ENCODE measurements at regions not wholly inside any gene's neighbourhood (a gene's known extent, or its start where the extent isn't known, plus 50 kb on each side); places are given as distances from the start of the nearest gene placed in this dataset.

DNA sequence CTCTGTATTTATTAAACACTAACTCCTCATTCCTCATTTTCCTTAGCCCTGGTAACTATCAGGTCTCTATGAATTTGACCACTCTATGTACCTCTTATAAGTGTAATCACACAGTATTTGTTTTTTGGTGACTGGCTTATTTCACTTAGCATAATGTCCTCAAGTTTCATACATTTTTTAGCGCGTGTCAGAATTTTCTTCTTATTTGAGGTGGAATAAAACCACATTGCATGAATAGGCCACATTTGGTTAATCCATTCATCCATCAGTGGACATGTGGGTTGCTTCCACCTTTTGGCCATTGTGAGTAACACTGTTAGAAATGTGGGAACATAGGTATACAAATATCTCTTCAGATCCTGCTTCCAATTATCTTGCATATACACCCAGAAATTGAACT, 341.2 kb upstream of the BOD1L1 start:
- H3K36me3 ChIP-seq: no peaks in the 10 kb centered on the region
- TF ChIP-seq POLR2A (IDR thresholded peaks at IDR 0.05) (no peak), POLR2AphosphoS5 (IDR thresholded peaks at IDR 0.05; ENCODE audit: insufficient read depth in 1 of 2, low read depth in 1 of 2) (no peak)
- TF ChIP-seq, protein P1, sequence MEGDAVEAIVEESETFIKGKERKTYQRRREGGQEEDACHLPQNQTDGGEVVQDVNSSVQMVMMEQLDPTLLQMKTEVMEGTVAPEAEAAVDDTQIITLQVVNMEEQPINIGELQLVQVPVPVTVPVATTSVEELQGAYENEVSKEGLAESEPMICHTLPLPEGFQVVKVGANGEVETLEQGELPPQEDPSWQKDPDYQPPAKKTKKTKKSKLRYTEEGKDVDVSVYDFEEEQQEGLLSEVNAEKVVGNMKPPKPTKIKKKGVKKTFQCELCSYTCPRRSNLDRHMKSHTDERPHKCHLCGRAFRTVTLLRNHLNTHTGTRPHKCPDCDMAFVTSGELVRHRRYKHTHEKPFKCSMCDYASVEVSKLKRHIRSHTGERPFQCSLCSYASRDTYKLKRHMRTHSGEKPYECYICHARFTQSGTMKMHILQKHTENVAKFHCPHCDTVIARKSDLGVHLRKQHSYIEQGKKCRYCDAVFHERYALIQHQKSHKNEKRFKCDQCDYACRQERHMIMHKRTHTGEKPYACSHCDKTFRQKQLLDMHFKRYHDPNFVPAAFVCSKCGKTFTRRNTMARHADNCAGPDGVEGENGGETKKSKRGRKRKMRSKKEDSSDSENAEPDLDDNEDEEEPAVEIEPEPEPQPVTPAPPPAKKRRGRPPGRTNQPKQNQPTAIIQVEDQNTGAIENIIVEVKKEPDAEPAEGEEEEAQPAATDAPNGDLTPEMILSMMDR (IDR thresholded peaks at IDR 0.05): no peak
- H3K4me3 ChIP-seq: no peak overlapping the region
- no peaks in the 10 kb centered on the region for H3K27me3 ChIP-seq
- H3K27ac ChIP-seq: no peak overlapping the region
- intact Hi-C loops (cut with DNase I): no loop called here
- H3K9me3 ChIP-seq: no peaks in the 10 kb centered on the region
- DNase-seq (ENCODE audit: extremely low spot score in 2 of 2): no peak
- H3K4me1 ChIP-seq: no peaks in the 10 kb centered on the region

DNA sequence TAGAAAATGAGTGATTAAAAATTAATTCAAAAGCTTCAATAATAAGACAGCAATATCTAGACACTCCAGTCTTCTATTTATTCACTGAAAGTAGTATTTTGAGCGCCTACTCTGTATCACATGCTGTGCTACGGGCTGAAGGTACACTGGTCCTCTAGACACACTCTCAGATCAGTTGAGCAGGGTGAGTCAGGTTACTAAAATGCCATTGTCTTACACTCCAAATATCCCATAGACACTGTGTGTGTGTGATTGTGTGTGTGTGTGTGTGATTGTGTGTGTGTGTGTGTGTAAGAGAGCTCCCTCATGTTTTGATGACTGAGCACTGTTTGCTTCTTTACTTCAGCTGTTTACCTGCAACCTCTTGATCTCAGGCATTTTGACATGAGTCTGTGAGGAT, 342.8 kb upstream of the BOD1L1 start:
- H3K9me3 ChIP-seq: no peaks in the 10 kb centered on the region
- TF ChIP-seq POLR2A (IDR thresholded peaks at IDR 0.05) (no peak), POLR2AphosphoS5 (IDR thresholded peaks at IDR 0.05; ENCODE audit: insufficient read depth in 1 of 2, low read depth in 1 of 2) (no peak)
- TF ChIP-seq, protein P1 (IDR thresholded peaks at IDR 0.05): no peak
- no peak for DNase-seq (ENCODE audit: extremely low spot score in 2 of 2)
- H3K36me3 ChIP-seq: no peaks in the 10 kb centered on the region
- H3K27me3 ChIP-seq: no peaks in the 10 kb centered on the region
- no peak overlapping the region for H3K4me3 ChIP-seq
- H3K4me1 ChIP-seq: no peaks in the 10 kb centered on the region
- intact Hi-C loops (cut with DNase I): no loop called here
- no peak overlapping the region for H3K27ac ChIP-seq

DNA sequence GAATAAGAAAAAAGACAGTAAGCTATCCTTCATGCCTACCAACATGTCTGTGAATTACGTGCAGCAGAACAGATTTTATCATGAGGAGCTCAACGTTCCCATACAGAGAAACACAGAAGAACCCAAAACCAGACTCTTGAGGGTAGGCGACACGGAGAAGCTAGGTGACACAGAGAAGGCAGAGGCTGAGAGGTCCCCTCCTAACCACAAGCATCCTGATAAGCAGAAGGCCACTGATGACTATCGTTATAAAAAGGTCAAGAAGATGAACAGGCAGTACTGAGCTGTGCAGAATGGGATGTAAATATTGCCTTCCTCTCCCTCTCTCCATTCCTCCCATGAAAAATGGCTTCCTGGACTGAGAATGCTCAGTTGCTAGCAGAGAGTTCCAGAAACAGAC, 350.2 kb upstream of the BOD1L1 start:
- no peaks in the 10 kb centered on the region for H3K9me3 ChIP-seq
- H3K27me3 ChIP-seq: no peaks in the 10 kb centered on the region
- no peak for DNase-seq (ENCODE audit: extremely low spot score in 2 of 2)
- H3K4me3 ChIP-seq: no peak overlapping the region
- H3K27ac ChIP-seq: no peak overlapping the region
- intact Hi-C loops (cut with DNase I): no loop called here
- no peaks in the 10 kb centered on the region for H3K4me1 ChIP-seq
- no peak for TF ChIP-seq POLR2A (IDR thresholded peaks at IDR 0.05)
- no peaks in the 10 kb centered on the region for H3K36me3 ChIP-seq

DNA sequence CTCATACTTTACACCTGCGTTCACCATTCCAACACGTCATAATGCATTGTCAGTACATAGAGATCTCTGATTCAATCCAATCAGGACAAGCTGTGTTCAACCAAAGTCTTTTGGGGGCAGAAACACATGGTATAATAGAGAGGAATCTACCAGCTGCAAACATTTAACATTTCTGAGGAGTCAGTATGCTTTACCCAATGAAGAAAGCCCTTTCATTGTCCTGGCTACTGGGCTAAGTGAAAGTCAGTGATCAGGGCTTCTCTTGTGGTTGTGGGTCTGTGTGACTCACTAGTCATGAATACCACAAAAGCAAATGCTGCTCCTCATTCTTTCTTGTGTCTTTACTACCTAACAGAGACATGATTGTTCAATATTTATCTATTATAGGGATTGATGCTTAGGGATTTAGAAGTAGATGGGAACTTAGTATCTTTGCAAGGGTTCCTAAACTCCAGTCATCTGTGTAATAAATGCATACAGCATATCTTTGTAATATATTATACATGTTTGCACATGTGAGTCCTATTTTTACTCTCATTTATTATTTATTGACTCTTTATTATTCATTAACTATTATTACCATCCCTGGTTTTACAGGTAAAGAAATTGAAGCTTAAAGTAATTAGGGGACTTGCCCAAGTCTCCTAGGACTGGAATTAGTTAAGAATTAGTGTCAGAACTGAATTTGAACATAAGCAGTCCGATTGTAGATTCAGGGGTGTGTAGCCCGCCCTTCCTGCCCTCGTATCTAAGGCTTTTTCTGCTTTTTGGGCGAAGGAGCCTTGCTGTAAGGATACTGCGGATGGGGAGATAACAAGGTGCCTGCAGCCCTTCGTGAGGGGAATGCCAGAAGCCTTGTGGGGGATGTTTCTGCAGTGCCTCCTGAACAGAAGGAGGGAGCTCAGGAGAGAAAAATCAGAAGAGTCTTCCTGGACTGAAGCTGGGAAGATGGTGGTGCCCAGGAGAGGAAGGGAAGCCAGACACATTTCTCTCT, 353.1 kb upstream of the BOD1L1 start:
- intact Hi-C loops (cut with DNase I): no loop called here
- Histone ChIP-seq H3K36me3 (no peaks in the 10 kb centered on the region), H3K27me3 (no peaks in the 10 kb centered on the region), H3K4me1 (no peaks in the 10 kb centered on the region), H3K27ac (no peak overlapping the region), H3K4me3 (no peak overlapping the region), H3K9me3 (no peaks in the 10 kb centered on the region)
- TF ChIP-seq POLR2A (IDR thresholded peaks at IDR 0.05) (no peak), POLR2AphosphoS5 (IDR thresholded peaks at IDR 0.05; ENCODE audit: insufficient read depth in 1 of 2, low read depth in 1 of 2) (no peak)
- TF ChIP-seq, protein P1 (IDR thresholded peaks at IDR 0.05): no peak
- DNase-seq (ENCODE audit: extremely low spot score in 2 of 2): no peak

DNA sequence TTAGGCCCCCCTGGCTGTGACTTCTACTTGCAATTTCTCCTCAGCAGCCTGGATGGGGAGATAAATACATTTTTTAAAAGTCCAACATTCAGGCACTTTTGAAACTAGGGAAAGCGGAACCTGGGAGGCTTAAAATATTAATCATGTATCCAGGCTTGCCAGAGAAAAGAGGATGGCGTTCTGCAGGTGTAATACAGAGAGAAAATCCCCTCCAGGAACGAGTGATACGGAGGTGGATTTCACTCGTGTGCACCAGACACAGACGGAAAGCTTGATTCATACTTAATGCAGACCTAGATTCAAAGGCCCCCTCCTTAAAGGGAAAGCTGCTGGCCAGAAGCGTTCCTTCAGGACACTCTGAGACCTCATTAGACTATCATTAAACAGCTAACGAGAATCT, 354.0 kb upstream of the BOD1L1 start:
- Histone ChIP-seq H3K36me3 (no peaks in the 10 kb centered on the region), H3K27ac (no peak overlapping the region), H3K4me3 (no peak overlapping the region), H3K9me3 (no peaks in the 10 kb centered on the region), H3K27me3 (no peaks in the 10 kb centered on the region), H3K4me1 (no peaks in the 10 kb centered on the region)
- TF ChIP-seq POLR2AphosphoS5 (IDR thresholded peaks at IDR 0.05; ENCODE audit: insufficient read depth in 1 of 2, low read depth in 1 of 2): no peak
- TF ChIP-seq POLR2A (IDR thresholded peaks at IDR 0.05): no peak
- TF ChIP-seq, protein P1 (IDR thresholded peaks at IDR 0.05): no peak
- intact Hi-C loops (cut with DNase I): no loop called here
- no peak for DNase-seq (ENCODE audit: extremely low spot score in 2 of 2)

All from vagina (tissue), 2 donors.